NCI-H2107 (cell line): ENCODE measurements at regions not wholly inside any gene's neighbourhood (a gene's known extent, or its start where the extent isn't known, plus 50 kb on each side); places are given as distances from the start of the nearest gene placed in this dataset.

ENCODE experiments used
- DNase-seq: peaks from one replicate; lab custom pipeline; 2025; lab: John Stamatoyannopoulos, UW

DNA sequence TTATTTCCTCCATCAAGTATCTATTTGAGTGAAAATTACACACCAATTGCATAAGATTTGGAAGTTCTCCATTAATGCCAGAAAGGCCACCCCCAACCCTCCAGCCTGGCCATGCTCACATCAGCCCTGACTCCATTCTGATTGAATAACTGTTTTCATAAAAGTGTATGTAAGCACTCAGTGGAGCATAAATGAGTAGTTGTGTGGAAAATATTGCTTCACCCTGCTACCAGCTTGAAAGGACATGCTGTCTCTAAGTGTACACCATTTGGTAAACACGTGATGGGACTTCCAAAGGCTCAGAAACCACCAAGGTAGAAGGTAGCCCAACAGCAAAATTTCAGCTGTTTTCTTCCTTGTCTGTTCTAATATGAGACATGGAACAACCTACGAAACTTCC lies 393.8 kb downstream of the ZNF385D start:
- DNase-seq = no peak

DNA sequence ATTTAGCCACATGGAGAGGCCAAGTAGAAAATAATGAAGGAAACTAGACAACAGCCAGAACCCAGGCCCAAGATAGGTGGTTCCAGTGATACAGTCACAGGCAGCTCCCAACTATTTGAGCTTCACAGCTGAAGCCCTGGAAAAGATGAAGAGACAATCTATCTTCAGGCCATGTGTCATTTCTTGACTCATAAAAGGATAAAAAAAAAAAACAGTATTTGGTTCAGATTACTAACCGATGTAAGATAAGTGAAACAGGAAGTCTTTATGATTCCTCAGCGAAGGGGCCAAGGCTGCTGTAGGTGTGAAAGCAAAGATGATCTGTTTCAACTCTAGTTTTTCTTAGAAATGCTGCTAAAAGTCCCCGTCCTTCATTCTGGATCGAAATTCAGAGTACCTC lies 394.6 kb downstream of the ZNF385D start:
- no peak for DNase-seq

DNA sequence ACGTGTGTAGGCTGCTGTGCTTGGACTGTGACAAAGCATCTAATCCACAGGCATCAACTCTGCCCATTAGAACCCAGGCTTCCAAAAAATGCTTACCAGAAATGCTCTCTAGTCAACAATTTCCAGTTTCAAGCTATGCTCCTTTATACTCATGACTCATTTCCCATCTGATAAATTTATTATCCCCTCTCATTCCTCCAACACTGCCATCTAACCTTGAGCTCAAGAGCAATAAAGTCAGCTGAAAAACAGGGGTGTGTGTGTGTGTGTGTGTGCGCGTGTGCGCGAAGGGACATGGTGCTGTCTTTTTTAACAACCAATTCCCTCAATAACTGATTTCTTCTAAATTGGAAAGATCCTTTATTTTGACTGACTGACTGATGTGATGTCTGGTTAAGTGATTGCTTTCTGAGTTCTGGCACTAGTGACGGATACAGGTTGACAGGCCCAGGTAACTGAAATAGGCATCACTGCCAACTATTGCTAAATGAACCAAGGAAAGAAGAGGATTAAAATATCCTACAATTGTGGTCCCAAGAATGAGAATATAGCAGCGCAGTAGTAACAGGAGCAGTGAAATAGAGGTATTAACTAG lies 405.5 kb downstream of the ZNF385D start:
- DNase-seq = no peak

- DNase-seq = no peak
Observed at GRCh38 chr3:21331857-21332256, 419.2 kb downstream of the ZNF385D start.

DNA sequence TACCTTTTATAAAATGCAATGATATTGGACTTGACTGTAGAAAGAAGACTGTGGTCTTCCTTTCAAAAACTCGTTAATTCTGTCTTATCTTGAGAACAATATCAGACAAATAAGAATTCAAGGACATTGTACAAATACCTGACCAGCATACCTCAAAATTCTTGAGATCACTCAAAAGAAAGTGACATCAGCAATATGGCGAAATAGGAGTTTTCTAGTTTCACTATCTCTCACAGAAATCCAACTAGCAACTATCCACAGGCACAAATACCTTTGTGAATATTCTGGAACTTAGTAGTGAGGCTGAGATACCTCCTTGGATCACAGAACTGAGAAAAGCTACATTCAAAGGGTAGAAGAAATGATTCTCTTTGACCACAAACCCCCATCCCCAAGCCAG lies 419.7 kb downstream of the ZNF385D start:
- DNase-seq = no peak

GRCh38 chr3:21330293-21330692 lies 420.7 kb downstream of the ZNF385D start:
- no peak for DNase-seq

DNA sequence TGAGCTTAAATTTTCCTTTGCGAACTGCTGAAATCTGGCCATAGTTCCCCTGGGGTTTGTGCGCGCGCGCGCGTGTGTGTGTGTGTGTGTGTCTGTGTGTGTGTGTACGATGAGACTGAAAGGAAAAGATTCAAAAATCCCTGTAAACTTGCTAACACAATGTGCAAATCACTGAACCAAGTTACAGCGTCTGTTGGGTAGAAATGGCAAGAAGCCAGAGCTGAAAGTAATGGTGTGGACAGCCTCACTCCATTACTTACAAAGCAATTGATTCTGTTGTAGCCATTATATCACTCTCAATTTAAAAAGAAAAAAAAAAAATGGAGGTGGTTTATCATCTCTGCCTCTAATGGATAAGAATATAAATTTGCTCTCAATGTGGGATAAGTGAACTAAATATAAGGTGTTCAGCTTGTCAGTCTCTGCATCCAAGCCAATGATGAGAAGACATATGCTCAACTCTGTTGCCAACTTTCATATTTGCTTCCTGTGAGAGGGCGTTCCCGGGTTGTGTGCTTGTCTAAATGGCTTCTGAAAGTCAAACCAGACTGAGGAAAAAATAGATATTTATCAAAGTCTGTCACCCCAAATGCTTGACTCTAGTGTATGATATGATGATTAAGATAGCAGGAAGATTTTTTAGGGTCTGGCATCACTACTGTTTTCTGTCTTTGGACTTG lies 422.2 kb downstream of the ZNF385D start:
- DNase-seq = no peak

GRCh38 chr3:21326704-21327475 lies 424.1 kb downstream of the ZNF385D start:
- no peak for DNase-seq

DNA sequence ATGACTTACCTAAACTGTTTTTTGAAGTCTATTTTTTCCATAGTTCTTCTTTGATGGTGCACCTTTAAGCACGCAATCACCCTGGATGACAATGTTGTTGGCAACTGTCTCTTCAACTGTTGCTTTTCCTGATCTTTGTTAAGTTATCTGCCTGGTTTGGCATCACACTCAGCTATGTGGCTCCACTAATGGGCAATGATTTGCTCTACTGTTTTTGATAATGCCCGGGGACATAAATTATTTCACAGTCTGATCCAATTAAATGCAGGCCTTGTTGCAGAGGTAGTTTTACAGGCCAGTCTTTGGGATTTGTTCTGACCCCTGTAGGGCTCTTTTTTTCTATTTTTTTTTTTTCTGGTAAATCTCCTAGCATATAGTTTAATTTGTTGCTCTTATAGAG lies 436.3 kb downstream of the ZNF385D start:
- no peak for DNase-seq

- no peak for DNase-seq
Observed at GRCh38 chr3:21310891-21311290, 440.1 kb downstream of the ZNF385D start.

GRCh38 chr3:21310161-21310560 lies 440.8 kb downstream of the ZNF385D start:
- DNase-seq = no peak

GRCh38 chr3:21297304-21297703 lies 453.7 kb downstream of the ZNF385D start:
- no peak for DNase-seq

- DNase-seq = no peak
Observed at GRCh38 chr3:21294768-21295167, 456.2 kb downstream of the ZNF385D start.

GRCh38 chr3:21292971-21293370 lies 458.0 kb downstream of the ZNF385D start:
- DNase-seq = no peak

- DNase-seq = no peak
Observed at GRCh38 chr3:21290557-21290956, 460.5 kb downstream of the ZNF385D start.

GRCh38 chr3:21274079-21274571 lies 476.9 kb downstream of the ZNF385D start:
- no peak for DNase-seq

GRCh38 chr3:21273259-21274025 lies 477.6 kb downstream of the ZNF385D start:
- no peak for DNase-seq

DNA sequence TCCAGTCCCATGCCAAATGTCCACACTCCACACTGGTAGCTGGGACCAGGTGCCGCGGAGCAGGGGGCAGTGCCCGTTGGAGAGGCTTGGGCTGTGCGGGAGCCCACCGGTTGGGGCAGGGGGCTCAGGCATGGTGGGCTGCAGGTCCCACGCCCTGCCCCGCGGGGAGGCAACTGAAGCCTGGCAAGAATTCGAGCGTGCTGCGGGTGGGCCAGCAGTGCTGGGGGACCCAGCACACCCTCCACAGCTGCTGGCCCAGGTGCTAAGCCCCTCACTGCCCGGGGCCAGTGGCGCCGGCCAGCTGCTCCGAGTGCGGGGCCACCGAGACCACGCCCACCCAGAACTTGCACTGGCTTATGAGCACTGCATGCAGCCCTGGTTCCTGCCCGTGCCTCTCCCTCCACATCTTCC lies 479.4 kb downstream of the ZNF385D start:
- DNase-seq = no peak

GRCh38 chr3:21269882-21270281 lies 481.1 kb downstream of the ZNF385D start:
- DNase-seq = no peak

- no peak for DNase-seq
Observed at GRCh38 chr3:21260507-21260906, 490.5 kb downstream of the ZNF385D start.

- no peak for DNase-seq
Observed at GRCh38 chr3:21259896-21260295, 491.1 kb downstream of the ZNF385D start.

DNA sequence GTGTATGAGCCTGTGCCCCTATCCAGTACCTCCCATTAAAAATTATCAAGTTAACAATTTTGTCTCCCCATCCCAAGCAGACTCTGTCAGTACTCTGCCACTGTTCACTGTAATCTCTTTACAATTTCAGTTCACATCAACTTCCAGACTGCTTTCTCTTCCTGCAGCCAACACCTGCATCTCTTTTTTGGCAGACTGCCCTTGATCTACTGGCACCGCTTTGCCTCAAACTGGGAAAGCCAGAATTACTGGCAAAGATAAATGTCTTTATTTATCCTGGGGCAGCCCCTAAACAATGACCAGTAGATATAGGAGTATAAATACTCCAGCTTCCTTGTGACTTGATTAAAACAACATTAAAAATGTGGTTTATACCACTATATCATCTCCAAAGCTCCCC lies 494.1 kb downstream of the ZNF385D start:
- DNase-seq = no peak
